ENCODE measurements at regions not wholly inside any gene's neighbourhood (a gene's known extent, or its start where the extent isn't known, plus 50 kb on each side); places are given as distances from the start of the nearest gene placed in this dataset.

DNA sequence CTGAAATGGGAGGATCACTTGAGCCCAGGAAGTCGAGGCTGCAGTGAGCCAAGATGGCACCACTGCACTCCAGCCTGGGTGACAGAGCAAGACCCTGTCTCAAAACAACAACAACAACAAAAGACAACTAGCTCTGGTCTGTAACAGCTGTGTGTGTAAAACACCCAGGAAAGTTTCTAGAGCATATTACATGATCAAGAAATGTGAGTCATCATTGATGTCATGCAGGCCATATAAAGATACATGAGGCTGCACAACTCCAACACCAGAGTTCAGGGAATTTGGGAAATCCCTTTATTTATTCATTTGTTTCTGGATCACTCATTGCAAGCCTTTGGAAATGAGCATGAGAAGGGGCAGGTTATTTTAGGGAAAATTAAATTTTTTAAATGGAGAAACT, 50.3 kb upstream of the CTPS1 start:
- H3K4me3 Mint-ChIP-seq, result no peak overlapping the region
- H3K36me3 Mint-ChIP-seq (ENCODE audit: low read depth), result peaks cover 2% of the 10 kb centered on the region
- ATAC-seq (no peak), DNase-seq (no peak)
- H3K27ac Mint-ChIP-seq, result no peak overlapping the region
- H3K4me1 Mint-ChIP-seq, result no peaks in the 10 kb centered on the region
- no peaks in the 10 kb centered on the region for H3K9me3 ChIP-seq (ENCODE audit: control insufficient read depth, low read length, poor library complexity, severe bottlenecking)
- H3K27me3 Mint-ChIP-seq, result peaks cover 51% of the 10 kb centered on the region

Data from T-helper 17 cell (primary cell).